ENCODE measurements at regions not wholly inside any gene's neighbourhood (a gene's known extent, or its start where the extent isn't known, plus 50 kb on each side); places are given as distances from the start of the nearest gene placed in this dataset.

- FAIRE-seq, result no peak
Observed at GRCh38 chr1:219993554-219994433, 52.5 kb downstream of the EPRS1 start.

GRCh38 chr1:219991919-219992318 is 54.4 kb downstream of the EPRS1 start:
- no peak for FAIRE-seq
- no peak for DNase-seq (ENCODE audit: low spot score)

More at GRCh38 chr1:219993554-219994433, 52.5 kb downstream of the EPRS1 start:
- DNase-seq (ENCODE audit: low spot score), result no peak

- FAIRE-seq (no peak), DNase-seq (ENCODE audit: low spot score) (no peak)
Observed at GRCh38 chr1:219991511-219991810, 54.8 kb downstream of the EPRS1 start.

- DNase-seq (ENCODE audit: low spot score) (peak; percentile 22), FAIRE-seq (no peak)
Observed at GRCh38 chr1:219990782-219991510, 55.4 kb downstream of the EPRS1 start.

GRCh38 chr1:219989766-219990165 is 56.5 kb downstream of the EPRS1 start:
- DNase-seq (ENCODE audit: low spot score) (no peak), FAIRE-seq (no peak)

GRCh38 chr1:219988818-219989217 is 57.5 kb downstream of the EPRS1 start:
- DNase-seq (ENCODE audit: low spot score) (no peak), FAIRE-seq (no peak)

- FAIRE-seq, result no peak
Observed at GRCh38 chr1:219988387-219988786, 57.9 kb downstream of the EPRS1 start.

GRCh38 chr1:219987325-219987724 is 59.0 kb upstream of the SLC30A10 start:
- FAIRE-seq, result no peak

More at GRCh38 chr1:219988387-219988786, 57.9 kb downstream of the EPRS1 start:
- no peak for DNase-seq (ENCODE audit: low spot score)

GRCh38 chr1:219985169-219985568 is 56.8 kb upstream of the SLC30A10 start:
- no peak for FAIRE-seq
- DNase-seq (ENCODE audit: low spot score), result no peak

More at GRCh38 chr1:219987325-219987724, 59.0 kb upstream of the SLC30A10 start:
- DNase-seq (ENCODE audit: low spot score), result no peak

Data from urothelium cell line (cell line).